GM21390 (cell line): ENCODE measurements at regions not wholly inside any gene's neighbourhood (a gene's known extent, or its start where the extent isn't known, plus 50 kb on each side); places are given as distances from the start of the nearest gene placed in this dataset.
"Not testable (repeated sequence)": the region's sequence is repeated elsewhere in the genome, so short reads cannot be mapped to it uniquely, and the experiment has no call there.

Experiments
- ATAC-seq: cut with Tn5 transposase; IDR thresholded peaks from one replicate; pipeline ENCODE4 v1.9.1; 2021; ENCODE audit not compliant: unreplicated experiment

GRCh38 chr3:107465064-107465631 is 57.6 kb upstream of the BBX start:
- ATAC-seq: no peak

GRCh38 chr3:107468782-107469181 is 54.0 kb upstream of the BBX start:
- no peak for ATAC-seq

- ATAC-seq: not testable (repeated sequence)
Observed at GRCh38 chr3:107470496-107470895, 52.3 kb upstream of the BBX start.
